ENCODE measurements at regions not wholly inside any gene's neighbourhood (a gene's known extent, or its start where the extent isn't known, plus 50 kb on each side); places are given as distances from the start of the nearest gene placed in this dataset.

GRCh38 chr3:182585532-182586150, 207.7 kb upstream of the ATP11B start:
- no peak for DNase-seq (ENCODE audit: extremely low read depth, insufficient read length)
- no peaks in the 10 kb centered on the region for H3K27me3 ChIP-seq (replicated peaks; ENCODE audit: control insufficient read depth, insufficient read depth, low read length)
- no peak for TF ChIP-seq CTCF (IDR thresholded peaks at IDR 0.05; ENCODE audit: insufficient read depth, low read length, poor library complexity, severe bottlenecking)
- H3K36me3 ChIP-seq (ENCODE audit: control insufficient read depth, insufficient read depth, low read length) = no peaks in the 10 kb centered on the region
- no peak overlapping the region for H3K4me3 ChIP-seq (replicated peaks; ENCODE audit: low read depth, low read length)

DNA sequence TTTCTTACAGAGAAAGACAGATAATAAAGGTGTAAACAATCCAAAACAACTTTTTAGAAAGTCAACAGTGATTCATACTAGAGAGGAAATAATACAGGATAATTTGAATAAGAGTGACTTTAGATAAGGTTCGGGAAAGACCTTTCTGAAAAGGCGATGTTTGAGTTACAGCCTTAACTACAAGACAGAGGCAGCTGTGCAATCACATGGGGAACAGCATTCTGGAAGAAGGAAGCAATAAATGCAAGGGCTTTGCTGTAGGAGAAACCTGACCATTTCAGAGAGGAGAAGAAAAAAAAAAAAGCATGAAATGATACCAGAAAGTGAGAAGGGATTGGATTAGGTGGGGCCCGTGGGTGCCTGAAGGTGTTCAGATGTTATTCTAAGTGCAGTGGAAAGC, 200.6 kb upstream of the ATP11B start:
- Histone ChIP-seq H3K4me3 (replicated peaks; ENCODE audit: low read depth, low read length) (no peak overlapping the region), H3K27me3 (replicated peaks; ENCODE audit: control insufficient read depth, insufficient read depth, low read length) (no peaks in the 10 kb centered on the region; the same call in 1 of the 2 replicates), H3K36me3 (ENCODE audit: control insufficient read depth, insufficient read depth, low read length) (no peaks in the 10 kb centered on the region)
- TF ChIP-seq CTCF (IDR thresholded peaks at IDR 0.05; ENCODE audit: insufficient read depth, low read length, poor library complexity, severe bottlenecking) = no peak
- DNase-seq (ENCODE audit: extremely low read depth, insufficient read length) = no peak

GRCh38 chr3:182596676-182597410, 196.5 kb upstream of the ATP11B start:
- Histone ChIP-seq H3K36me3 (ENCODE audit: control insufficient read depth, insufficient read depth, low read length) (no peaks in the 10 kb centered on the region), H3K4me3 (replicated peaks; ENCODE audit: low read depth, low read length) (no peak overlapping the region), H3K27me3 (replicated peaks; ENCODE audit: control insufficient read depth, insufficient read depth, low read length) (no peaks in the 10 kb centered on the region; the same call in 1 of the 2 replicates)
- TF ChIP-seq CTCF (IDR thresholded peaks at IDR 0.05; ENCODE audit: insufficient read depth, low read length, poor library complexity, severe bottlenecking) = no peak
- no peak for DNase-seq (ENCODE audit: extremely low read depth, insufficient read length)

GRCh38 chr3:182597621-182598041, 195.7 kb upstream of the ATP11B start:
- H3K36me3 ChIP-seq (ENCODE audit: control insufficient read depth, insufficient read depth, low read length) = no peaks in the 10 kb centered on the region
- DNase-seq (ENCODE audit: extremely low read depth, insufficient read length) = no peak
- no peaks in the 10 kb centered on the region; the same call in 1 of the 2 replicates for H3K27me3 ChIP-seq (replicated peaks; ENCODE audit: control insufficient read depth, insufficient read depth, low read length)
- no peak overlapping the region for H3K4me3 ChIP-seq (replicated peaks; ENCODE audit: low read depth, low read length)
- TF ChIP-seq CTCF (IDR thresholded peaks at IDR 0.05; ENCODE audit: insufficient read depth, low read length, poor library complexity, severe bottlenecking) = no peak

DNA sequence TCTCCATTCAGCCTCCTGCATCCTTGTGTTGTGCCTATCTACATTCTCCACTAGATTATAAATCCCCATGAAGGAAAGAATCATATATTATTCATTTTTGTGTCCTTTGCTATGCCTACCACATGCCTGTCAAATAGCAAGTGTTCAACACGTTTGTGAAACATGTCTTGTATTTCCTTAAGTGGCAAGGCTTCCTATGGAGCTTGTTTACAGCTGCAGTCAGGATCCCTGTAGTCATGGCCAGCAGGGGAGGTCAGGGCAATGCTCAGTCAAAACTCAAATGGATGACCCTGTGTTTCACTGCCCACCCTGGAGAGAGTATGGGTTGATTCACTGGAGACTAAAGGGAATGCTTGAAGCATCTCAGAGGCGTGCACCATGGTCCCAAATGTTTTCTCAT, 191.7 kb upstream of the ATP11B start:
- TF ChIP-seq CTCF (IDR thresholded peaks at IDR 0.05; ENCODE audit: insufficient read depth, low read length, poor library complexity, severe bottlenecking) = no peak
- Histone ChIP-seq H3K36me3 (ENCODE audit: control insufficient read depth, insufficient read depth, low read length) (no peaks in the 10 kb centered on the region), H3K27me3 (replicated peaks; ENCODE audit: control insufficient read depth, insufficient read depth, low read length) (no peaks in the 10 kb centered on the region), H3K4me3 (replicated peaks; ENCODE audit: low read depth, low read length) (no peak overlapping the region)
- DNase-seq (ENCODE audit: extremely low read depth, insufficient read length) = no peak
